HepG2 (cell line): ENCODE measurements at regions not wholly inside any gene's neighbourhood (a gene's known extent, or its start where the extent isn't known, plus 50 kb on each side); places are given as distances from the start of the nearest gene placed in this dataset.
A peak's percentile ranks its signal among the peaks of the same experiment; 100 is the strongest.

Source experiments
- CHCHD3 ChIP-seq: sonication (generic); formaldehyde crosslinking; IDR thresholded peaks from 2 replicates; pipeline ENCODE4 v1.8.0; 2022; ENCODE audit warnings: mild to moderate bottlenecking, missing genetic modification reagents, moderate library complexity
- EP300 ChIP-seq, 3 experiments: sonication (generic) in 1 of 3; formaldehyde crosslinking in 1 of 3; IDR thresholded peaks; 2 replicates each; pipeline versions ENCODE4 v1.5.1 to v1.6.1; 2011 to 2020; ENCODE audit warnings: low read depth in 2 of 3, low read length in 2 of 3, borderline replicate concordance in 1 of 3, improper control_type of control experiment in 1 of 3, mild to moderate bottlenecking in 1 of 3, missing genetic modification reagents in 1 of 3, moderate library complexity in 1 of 3
- GATAD1 ChIP-seq: IDR thresholded peaks from 2 replicates; pipeline ENCODE4 v1.6.1; 2016; ENCODE audit warnings: missing genetic modification reagents, missing compliant biosample characterization
- KDM5A ChIP-seq: fragments of 200-600 bp; sonication (generic); IDR thresholded peaks from 2 replicates; pipeline ENCODE4 v1.7.0; 2018; ENCODE audit warnings: antibody characterized with exemption, mild to moderate bottlenecking, low read length, borderline replicate concordance
- PCBP2 ChIP-seq: fragments of 200-400 bp; formaldehyde crosslinking; optimal IDR thresholded peaks from 2 replicates; pipeline ENCODE3; 2018; ENCODE audit warnings: low read length, low read depth; ENCODE audit not compliant: poor library complexity, severe bottlenecking
- SP140L ChIP-seq: sonication (generic); formaldehyde crosslinking; IDR thresholded peaks from 2 replicates; pipeline ENCODE4 v1.4.0; 2020; ENCODE audit warnings: missing genetic modification reagents, borderline replicate concordance
- ZNF138 ChIP-seq: sonication (generic); formaldehyde crosslinking; IDR thresholded peaks from 2 replicates; pipeline ENCODE4 v1.5.0; 2020; ENCODE audit warnings: mild to moderate bottlenecking, low read depth, missing genetic modification reagents
- TF ChIP-seq, protein P1 (sequence below): sonication (generic); formaldehyde crosslinking; IDR thresholded peaks from 2 replicates; pipeline ENCODE4 v1.5.0; 2020; ENCODE audit warnings: missing genetic modification reagents
- TF ChIP-seq, protein P2 (sequence below): IDR thresholded peaks from 2 replicates; pipeline ENCODE4 v1.6.1; 2016; ENCODE audit warnings: mild to moderate bottlenecking
- TF ChIP-seq, protein P3 (sequence below): sonication (generic); formaldehyde crosslinking; IDR thresholded peaks from 2 replicates; pipeline ENCODE4 v1.4.0; 2020; ENCODE audit warnings: missing genetic modification reagents, borderline replicate concordance
- TF ChIP-seq, protein P4 (sequence below): IDR thresholded peaks from 2 replicates; pipeline ENCODE4 v1.6.1; 2018; ENCODE audit warnings: missing genetic modification reagents
- TF ChIP-seq, protein P5 (sequence below): IDR thresholded peaks from 2 replicates; pipeline ENCODE4 v1.4.0; 2020; ENCODE audit warnings: mild to moderate bottlenecking, missing genetic modification reagents
- TF ChIP-seq, protein P6 (sequence below): sonication (generic); formaldehyde crosslinking; IDR thresholded peaks from 2 replicates; pipeline ENCODE4 v1.4.0; 2020; ENCODE audit warnings: missing genetic modification reagents, mild to moderate bottlenecking, borderline replicate concordance

DNA sequence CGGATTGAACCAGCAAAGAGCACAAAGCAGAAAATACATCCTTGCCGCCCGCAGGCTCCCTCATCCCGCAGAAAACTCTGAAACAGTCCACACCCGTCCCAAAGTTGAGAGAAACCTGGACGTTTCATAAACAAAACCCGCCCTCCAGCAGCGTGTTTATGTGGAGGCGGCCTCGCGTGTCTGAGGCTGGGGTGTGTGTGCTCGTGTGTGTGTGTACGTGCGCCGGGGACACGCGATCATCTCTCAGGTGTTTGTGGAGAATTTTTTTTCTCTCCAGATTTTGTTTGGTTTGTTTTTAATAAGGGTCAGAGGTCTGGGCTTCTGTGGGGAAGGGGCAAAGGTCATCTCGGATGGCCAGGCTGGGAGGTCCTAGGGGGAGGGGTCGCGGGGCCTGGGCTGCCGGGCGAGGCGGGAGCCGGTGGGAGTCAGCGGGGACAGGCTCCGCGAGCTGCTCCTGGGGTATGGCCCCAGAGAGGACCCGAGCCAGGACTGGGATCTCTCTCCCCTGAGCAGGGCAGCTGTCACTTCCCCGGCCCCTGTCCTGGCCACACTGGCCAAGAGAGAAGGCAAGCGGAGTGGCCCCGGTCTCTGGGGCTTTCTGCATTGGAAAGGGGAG is 206.4 kb downstream of the C9orf50 start (continued):
- TF ChIP-seq ZNF138 (CRISPR knock-in tag) (no peak), PCBP2 (no peak), EP300 (IDR thresholded peaks at IDR 0.05; ENCODE audit: low read depth in 2 of 2, low read length in 2 of 2) (peak in 1 of 2 experiments; percentile 73; a peak in 1 of 4 replicates), EP300 (CRISPR knock-in tag; IDR thresholded peaks at IDR 0.05; ENCODE audit: borderline replicate concordance) (0 out of 2 replicates have a peak, but pooled peaks have one; percentile 32), SP140L (CRISPR knock-in tag) (no peak), CHCHD3 (CRISPR knock-in tag) (no peak), KDM5A (no peak), GATAD1 (CRISPR knock-in tag) (0 out of 2 replicates have a peak, but pooled peaks have one; percentile 10)
- TF ChIP-seq, protein P1, sequence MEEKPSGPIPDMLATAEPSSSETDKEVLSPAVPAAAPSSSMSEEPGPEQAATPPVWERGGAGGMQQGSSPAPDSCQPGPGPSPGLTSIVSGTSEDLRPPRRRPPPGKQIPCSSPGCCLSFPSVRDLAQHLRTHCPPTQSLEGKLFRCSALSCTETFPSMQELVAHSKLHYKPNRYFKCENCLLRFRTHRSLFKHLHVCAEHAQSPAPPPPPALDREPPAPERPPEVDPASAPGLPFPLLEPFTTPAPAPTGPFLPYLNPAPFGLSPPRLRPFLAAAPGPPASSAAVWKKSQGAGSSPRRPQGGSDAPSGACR (CRISPR knock-in tag): peak; percentile 56; the same call in 1 of the 2 replicates
- TF ChIP-seq, protein P2, sequence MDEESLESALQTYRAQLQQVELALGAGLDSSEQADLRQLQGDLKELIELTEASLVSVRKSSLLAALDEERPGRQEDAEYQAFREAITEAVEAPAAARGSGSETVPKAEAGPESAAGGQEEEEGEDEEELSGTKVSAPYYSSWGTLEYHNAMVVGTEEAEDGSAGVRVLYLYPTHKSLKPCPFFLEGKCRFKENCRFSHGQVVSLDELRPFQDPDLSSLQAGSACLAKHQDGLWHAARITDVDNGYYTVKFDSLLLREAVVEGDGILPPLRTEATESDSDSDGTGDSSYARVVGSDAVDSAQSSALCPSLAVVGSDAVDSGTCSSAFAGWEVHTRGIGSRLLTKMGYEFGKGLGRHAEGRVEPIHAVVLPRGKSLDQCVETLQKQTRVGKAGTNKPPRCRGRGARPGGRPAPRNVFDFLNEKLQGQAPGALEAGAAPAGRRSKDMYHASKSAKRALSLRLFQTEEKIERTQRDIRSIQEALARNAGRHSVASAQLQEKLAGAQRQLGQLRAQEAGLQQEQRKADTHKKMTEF: peak; percentile 70; the same call in 1 of the 2 replicates
- TF ChIP-seq, protein P3, sequence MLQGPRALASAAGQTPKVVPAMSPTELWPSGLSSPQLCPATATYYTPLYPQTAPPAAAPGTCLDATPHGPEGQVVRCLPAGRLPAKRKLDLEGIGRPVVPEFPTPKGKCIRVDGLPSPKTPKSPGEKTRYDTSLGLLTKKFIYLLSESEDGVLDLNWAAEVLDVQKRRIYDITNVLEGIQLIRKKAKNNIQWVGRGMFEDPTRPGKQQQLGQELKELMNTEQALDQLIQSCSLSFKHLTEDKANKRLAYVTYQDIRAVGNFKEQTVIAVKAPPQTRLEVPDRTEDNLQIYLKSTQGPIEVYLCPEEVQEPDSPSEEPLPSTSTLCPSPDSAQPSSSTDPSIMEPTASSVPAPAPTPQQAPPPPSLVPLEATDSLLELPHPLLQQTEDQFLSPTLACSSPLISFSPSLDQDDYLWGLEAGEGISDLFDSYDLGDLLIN: no peak
- TF ChIP-seq, protein P4, sequence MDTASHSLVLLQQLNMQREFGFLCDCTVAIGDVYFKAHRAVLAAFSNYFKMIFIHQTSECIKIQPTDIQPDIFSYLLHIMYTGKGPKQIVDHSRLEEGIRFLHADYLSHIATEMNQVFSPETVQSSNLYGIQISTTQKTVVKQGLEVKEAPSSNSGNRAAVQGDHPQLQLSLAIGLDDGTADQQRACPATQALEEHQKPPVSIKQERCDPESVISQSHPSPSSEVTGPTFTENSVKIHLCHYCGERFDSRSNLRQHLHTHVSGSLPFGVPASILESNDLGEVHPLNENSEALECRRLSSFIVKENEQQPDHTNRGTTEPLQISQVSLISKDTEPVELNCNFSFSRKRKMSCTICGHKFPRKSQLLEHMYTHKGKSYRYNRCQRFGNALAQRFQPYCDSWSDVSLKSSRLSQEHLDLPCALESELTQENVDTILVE (CRISPR knock-in tag): peak; percentile 56; the same call in 1 of the 2 replicates
- TF ChIP-seq, protein P5, sequence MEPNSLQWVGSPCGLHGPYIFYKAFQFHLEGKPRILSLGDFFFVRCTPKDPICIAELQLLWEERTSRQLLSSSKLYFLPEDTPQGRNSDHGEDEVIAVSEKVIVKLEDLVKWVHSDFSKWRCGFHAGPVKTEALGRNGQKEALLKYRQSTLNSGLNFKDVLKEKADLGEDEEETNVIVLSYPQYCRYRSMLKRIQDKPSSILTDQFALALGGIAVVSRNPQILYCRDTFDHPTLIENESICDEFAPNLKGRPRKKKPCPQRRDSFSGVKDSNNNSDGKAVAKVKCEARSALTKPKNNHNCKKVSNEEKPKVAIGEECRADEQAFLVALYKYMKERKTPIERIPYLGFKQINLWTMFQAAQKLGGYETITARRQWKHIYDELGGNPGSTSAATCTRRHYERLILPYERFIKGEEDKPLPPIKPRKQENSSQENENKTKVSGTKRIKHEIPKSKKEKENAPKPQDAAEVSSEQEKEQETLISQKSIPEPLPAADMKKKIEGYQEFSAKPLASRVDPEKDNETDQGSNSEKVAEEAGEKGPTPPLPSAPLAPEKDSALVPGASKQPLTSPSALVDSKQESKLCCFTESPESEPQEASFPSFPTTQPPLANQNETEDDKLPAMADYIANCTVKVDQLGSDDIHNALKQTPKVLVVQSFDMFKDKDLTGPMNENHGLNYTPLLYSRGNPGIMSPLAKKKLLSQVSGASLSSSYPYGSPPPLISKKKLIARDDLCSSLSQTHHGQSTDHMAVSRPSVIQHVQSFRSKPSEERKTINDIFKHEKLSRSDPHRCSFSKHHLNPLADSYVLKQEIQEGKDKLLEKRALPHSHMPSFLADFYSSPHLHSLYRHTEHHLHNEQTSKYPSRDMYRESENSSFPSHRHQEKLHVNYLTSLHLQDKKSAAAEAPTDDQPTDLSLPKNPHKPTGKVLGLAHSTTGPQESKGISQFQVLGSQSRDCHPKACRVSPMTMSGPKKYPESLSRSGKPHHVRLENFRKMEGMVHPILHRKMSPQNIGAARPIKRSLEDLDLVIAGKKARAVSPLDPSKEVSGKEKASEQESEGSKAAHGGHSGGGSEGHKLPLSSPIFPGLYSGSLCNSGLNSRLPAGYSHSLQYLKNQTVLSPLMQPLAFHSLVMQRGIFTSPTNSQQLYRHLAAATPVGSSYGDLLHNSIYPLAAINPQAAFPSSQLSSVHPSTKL (CRISPR knock-in tag): peak; percentile 73
- TF ChIP-seq, protein P6, sequence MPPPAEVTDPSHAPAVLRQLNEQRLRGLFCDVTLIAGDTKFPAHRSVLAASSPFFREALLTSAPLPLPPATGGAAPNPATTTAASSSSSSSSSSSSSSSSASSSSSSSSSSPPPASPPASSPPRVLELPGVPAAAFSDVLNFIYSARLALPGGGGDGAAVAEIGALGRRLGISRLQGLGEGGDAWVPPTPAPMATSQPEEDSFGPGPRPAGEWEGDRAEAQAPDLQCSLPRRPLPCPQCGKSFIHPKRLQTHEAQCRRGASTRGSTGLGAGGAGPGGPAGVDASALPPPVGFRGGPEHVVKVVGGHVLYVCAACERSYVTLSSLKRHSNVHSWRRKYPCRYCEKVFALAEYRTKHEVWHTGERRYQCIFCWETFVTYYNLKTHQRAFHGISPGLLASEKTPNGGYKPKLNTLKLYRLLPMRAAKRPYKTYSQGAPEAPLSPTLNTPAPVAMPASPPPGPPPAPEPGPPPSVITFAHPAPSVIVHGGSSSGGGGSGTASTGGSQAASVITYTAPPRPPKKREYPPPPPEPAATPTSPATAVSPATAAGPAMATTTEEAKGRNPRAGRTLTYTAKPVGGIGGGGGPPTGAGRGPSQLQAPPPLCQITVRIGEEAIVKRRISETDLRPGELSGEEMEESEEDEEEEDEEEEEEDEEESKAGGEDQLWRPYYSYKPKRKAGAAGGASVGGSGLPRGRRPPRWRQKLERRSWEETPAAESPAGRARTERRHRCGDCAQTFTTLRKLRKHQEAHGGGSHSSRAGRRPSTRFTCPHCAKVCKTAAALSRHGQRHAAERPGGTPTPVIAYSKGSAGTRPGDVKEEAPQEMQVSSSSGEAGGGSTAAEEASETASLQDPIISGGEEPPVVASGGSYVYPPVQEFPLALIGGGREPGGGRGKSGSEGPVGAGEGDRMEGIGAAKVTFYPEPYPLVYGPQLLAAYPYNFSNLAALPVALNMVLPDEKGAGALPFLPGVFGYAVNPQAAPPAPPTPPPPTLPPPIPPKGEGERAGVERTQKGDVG (CRISPR knock-in tag): 0 out of 2 replicates have a peak, but pooled peaks have one; percentile 45
